ENCODE measurements at regions not wholly inside any gene's neighbourhood (a gene's known extent, or its start where the extent isn't known, plus 50 kb on each side); places are given as distances from the start of the nearest gene placed in this dataset.
"Not testable (repeated sequence)": the region's sequence is repeated elsewhere in the genome, so short reads cannot be mapped to it uniquely, and the experiment has no call there.

DNA sequence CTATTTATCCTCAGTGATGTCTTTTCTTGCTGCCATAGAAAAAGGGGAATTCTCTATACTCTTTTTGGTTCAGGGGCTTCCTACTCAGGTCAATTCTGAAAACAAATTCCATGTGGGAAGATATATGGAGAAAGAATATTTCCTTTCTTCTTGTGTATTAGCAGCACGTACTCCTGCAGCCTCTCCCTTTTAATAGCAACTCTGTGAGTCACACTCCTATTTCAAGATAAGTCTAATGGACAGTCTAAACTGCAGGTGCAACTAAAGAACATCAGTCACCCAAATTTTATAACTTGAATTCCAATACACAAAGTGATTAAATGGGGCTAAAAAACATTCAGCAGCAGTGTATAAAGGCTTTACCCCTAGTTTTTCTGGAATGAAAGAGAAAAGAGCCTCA, 942.2 kb downstream of the CNTNAP5 start:
- no peak for DNase-seq

DNA sequence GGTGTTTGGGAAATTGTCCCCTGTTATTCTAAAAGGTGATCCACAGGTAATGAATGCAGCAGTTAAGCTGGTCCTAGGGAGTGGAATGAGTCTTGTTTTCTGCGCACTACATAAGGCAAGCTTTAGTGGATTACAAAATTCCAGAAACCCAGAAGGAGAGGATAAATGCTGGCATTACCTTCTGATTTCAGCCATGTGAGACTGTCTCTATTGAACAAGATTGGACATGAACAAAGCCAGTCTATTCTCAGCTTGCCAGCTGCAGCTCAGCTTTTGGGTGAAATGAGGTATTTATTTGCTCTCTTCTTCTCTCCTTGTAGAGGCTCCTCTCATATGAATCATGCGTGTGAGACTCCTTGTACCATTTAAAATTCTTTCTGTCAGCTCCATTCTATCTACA, 944.9 kb downstream of the CNTNAP5 start:
- no peak for DNase-seq

DNA sequence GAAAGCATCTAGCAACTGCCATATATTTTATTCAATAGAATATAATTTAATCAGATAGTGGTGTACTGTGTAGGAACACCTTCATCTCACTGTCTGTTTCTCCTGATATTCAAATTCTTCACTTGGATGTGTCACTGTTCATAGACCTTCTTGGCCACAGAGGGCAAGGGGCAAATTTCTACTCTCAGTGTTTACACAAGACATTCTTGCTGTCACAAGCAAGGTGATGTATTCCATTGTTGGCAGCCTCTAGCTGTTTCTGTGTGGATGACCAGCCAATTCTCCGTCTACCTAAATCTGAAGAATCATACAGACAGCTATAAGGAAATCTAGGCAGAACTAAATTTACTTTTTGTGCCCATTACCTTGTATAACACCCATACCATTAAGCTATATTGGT, 948.3 kb downstream of the CNTNAP5 start:
- no peak for DNase-seq

DNA sequence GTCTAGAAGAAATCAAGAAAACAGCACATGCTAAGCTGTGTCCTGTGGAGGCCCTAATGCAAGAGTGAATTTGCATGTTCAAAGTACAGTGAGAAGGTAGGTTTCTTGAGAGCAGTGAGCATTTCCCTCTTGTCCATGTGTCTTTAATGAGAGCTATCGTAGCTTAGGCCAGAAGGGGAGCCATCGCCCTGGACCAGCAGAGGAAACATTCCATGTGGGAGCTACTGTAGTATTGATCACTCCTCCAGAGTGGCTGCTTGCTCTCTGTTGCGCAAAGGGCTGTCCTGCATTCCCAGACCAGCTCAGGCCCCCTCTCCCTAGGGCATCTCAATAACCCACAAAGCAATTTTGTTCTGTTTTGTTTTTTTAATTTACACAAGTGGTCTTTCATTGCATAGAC, 950.1 kb downstream of the CNTNAP5 start:
- DNase-seq: no peak

DNA sequence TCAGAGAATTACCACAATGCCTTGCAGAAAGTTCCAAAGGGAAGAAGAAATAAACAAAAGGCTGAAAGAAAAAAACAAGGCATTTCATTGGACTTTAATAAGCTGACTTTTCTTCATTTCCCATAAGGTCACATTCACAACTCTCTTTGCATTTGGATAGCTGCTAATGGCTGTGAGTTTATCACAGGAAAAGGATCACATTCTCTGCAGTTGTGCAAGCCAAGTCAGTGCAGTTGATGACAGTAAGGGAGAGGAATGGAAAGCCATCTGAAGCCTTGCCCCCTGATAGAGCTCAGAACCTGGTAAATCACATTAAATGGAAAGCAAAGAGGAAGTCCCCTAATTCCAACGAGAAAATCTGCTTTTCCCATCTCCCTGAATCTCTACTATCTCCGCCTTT, 950.6 kb downstream of the CNTNAP5 start:
- DNase-seq: no peak

DNA sequence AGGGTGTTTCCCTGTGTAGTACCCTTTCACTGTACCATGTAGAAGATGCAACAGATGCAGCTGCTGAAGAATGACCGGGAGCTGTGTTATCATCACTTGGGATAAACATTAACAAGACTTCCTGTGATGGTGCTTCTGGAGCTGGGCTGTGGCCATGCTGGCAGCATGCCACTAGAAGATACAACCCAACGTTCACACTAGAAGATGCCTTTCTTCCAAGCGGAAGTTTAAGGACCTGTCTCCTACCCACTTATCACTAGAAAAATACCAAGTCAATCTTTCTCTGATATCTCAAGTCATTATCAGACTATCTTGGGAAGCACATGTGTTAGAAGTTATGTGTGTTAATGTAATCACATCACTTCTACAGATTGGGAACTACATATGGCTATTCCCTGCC, 953.5 kb downstream of the CNTNAP5 start:
- DNase-seq: no peak

DNA sequence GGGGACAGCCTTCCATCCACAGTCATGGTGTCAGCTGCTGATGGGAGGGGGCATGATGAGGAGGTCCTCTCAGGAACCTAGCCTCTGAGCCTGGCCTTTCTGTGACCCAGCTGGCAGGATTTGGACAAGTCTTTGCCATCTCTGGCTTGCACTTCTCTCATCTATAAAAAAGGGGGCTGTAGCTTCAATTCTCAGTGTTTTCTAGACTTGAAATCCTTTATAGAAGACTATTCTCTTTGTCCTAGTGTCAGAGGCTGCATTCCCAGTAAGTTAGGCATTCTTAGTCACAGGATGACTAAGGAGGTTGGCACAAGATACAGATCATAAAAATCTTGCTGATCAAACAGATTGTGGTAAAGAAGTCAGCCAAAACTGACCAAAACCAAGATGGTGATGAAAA, 958.5 kb downstream of the CNTNAP5 start:
- no peak for DNase-seq

DNA sequence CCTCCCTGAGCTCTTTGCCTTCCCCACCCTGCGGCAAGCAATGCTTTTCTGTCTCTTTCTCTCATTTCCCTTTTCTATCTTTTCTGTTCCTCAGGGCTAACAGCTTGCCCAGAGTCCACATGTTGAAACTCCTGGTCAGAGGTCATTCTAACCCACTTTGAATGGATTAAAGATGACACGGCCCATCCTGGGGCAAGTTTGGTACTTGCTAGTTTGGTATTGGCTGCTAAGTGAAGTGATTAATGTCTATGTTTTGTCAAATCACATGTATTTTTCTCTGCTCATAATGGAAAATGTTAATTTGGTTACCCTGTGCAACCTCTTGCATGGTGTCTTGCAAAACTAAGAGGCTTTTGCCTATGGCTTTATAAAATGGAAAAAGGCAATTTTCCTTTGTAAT, 960.2 kb downstream of the CNTNAP5 start:
- DNase-seq: no peak

DNA sequence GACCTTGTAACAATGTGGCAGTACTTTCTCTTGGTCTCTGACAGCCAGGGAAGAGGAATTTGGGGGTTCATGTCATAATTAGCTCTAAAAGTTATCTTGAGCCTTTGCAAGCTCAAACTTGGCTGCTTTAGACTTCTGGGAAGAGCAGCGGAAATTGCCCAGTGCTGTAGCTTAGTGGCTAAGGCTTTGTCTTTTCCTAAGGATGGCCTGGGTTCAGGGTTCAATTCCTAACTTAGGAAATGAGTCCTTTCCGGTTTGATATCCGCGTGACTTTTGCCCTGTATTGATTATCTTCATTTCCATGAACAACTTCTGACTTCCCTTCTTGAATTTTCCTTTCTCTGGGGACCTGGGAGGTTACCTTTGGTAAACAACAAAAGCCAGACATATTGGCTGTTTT, 961.0 kb downstream of the CNTNAP5 start:
- DNase-seq: no peak

DNA sequence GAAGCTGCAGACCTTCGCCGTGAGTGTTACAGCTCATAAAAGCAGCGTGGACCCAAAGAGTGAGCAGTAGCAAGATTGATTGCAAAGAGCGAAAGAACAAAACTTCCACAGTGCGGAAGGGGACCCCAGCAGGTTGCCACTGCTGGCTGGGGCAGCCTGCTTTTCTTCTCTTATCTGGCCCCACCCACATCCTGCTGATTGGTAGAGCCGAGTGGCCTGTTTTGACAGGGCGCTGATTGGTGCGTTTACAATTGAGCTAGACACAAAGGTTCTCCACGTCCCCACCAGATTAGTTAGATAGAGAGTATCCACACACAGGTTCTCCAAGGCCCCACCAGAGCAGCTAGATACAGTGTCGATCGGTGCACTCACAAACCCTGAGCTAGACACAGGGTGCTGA, 961.8 kb downstream of the CNTNAP5 start:
- not testable (repeated sequence) for DNase-seq

DNA sequence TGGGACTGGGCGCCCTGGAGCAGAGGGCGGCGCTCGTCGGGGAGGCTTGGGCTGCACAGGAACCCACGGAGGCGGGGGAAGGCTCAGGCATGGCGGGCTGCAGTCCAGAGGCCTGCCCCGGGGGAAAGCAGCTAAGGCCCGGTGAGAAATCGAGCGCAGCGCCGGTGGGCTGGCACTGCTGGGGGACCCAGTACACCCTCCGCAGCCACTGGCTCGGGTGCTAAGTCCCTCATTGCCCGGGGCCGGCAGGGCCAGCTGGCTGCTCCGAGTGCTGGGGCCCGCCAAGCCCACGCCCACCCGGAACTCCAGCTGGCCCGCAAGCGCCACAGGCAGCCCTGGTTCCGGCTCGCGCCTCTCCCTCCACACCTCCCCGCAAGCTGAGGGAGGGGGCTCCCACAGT, 962.3 kb downstream of the CNTNAP5 start:
- DNase-seq: not testable (repeated sequence)

DNA sequence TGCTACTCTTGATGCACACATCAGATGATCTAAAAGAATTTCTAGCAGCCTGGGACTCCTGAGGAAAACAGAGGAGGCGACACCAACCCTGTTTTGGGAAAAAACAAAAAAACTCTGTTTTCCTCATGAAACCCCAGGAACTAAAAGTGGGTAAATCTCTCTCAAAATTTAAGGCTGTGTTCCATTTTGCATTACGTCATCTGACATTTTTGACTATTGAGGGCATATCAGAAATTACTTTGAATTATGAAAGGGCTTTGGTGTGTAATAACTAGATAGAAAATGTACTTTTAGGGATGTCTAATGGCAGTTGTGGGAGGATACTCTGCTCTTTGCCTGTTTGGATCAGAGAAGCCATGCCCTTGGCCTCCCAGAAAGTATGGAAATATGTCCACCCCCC, 963.0 kb downstream of the CNTNAP5 start:
- no peak for DNase-seq

DNA sequence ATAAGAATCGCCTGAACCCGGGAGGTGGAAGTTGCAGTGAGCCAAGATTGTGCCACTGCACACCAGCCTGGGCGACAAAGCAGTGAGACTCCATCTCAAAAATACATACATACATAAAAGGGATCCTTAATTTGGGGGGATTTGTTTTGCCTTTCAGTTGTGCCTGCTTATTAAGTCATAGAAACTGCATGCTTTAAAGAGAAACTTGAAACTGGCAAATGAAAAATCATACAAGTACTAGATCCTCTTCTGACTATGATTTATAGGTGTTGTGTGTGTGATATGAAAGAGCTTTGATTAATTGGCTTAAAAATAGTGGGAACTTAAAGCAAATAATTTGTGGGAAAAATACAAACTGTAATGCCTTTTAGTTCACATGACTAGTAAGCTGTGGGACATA, 963.7 kb downstream of the CNTNAP5 start:
- DNase-seq: no peak

DNA sequence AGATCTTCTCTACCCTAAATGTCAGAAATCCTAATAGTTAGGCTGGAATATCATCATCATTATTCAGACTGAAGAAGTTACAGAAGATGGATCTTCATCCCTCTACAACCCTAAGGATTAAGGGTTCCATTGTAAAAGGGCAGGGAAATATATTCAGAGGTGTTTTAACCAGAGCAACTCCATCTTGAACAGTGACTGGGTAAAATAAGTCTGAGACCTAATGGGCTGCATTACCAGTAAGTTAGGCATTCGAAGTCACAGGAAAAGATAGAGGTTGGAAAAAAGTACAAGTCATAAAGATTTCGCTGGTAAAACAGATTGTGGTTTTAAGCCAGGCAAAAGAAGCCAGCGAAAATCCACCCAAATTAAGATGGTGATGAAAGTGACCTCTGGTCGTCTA, 968.7 kb downstream of the CNTNAP5 start:
- no peak for DNase-seq

DNA sequence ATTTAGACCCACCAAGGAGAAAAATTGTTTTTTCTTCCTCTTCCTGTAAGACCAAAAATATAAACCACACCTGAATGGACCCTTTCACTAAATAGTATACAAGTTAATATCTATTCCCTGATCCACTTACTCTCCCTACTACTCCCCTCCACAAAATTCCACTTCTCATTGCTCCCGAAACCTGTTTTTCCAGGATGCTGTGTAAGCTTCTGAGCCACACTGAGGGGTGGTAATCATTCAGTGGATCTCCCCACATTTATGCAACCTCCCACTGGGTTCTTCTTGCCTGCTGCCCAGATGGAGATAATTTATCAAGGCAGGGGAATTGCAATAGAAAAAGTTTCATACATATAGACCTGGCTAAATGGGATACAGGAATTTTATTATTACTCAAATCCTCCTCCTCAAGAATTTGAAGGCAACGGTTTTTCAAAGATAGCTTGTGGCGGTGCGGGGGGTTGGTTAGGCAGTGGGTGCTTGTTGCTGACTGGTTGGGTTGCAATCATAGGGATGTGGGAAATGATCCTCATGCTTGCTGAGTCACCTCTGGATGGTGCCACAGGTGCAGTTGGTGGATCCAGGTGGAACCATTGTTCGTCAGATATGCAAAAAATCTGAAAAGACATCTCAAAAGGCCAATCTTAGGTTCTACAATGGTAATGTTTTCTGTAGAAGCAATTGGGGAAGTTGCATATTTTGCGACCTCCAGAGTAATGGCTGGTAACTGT, 970.3 kb downstream of the CNTNAP5 start:
- DNase-seq: no peak

DNA sequence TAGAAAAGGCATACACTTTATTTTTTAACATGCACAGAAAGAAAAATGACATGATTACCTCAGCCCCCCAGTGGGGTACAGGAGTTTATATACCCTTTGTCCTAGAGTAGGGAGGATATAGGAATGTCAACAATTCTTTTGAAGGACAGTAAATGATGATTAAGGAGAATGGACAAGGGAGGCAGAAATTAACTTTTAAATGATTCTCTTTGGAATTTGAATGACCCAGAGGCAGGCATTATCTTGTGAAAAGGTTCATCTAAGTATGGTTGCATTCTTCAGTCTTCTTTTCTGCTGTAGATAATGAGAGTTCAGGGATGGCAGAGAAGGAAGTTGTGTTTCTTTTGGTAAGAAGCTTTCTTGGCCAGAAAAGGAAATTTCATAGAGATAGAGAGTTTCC, 971.3 kb downstream of the CNTNAP5 start:
- DNase-seq: no peak

DNA sequence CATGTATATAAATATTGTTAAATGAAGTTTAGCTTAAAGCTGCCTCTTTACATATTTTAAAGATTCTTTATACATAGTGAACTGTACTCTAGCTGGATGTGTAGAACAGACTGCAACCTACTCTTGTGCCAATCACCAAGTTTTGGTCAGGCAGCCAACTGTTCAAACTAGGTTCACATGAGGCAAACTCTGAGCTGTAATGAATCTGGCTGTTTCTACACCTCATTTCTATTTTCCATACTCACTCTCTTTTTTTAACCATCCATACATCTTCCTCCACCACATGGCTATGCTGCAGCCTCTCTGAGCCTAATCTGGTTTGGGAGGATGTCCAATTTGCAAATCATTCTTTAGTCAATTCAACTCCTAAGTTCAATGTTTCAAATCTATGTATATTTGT, 974.8 kb downstream of the CNTNAP5 start:
- DNase-seq: no peak

DNA sequence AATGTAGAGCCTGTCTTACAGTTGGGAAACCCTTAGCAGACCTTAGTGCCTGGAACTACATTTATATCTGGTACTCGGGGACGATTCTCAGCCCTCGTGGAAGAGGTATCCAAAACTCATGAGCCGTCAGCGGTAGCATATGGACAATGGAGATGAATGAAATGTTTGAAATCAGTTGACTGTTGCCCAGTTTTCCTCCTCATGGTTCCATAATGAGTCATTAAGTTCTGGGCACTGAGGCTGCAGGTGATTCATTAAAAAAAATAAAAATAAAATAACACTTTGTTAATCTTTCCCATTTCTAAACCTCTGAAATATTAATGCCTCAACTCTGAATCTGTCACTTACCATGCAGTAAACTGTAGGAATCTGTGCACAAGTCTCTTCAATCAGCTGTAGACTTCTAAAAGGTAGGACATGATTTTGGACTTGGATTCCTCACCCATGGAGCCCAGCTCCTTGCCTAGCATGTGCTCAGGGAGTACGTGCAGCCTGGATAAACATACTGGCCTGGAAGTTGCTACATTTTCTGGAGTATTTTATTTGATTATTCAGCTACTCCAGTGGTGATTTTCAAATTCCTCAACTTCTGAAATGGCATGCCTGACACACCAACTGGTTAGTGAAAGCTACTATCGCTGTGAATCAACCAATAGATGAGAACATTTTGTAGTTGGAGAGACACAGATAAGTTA, 979.2 kb downstream of the CNTNAP5 start:
- no peak for DNase-seq

DNA sequence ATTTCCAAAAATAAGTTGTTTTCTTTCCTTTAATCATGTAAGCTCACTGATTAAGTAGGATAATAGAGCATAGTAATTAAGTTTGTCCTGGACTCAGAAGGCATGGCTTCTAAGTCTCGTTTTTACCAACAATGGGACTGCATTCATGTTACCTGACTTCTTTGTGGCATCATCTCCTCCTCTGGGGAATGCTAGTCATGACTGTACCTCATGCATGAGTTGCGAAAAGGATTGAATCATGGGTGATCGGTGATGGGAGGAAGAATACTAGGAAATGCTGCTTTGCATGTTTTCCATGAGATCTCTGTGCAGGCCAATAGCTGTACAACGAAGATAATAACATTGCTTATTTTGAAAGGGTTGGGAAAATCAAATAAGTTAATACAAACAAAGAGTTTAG, 981.6 kb downstream of the CNTNAP5 start:
- no peak for DNase-seq

DNA sequence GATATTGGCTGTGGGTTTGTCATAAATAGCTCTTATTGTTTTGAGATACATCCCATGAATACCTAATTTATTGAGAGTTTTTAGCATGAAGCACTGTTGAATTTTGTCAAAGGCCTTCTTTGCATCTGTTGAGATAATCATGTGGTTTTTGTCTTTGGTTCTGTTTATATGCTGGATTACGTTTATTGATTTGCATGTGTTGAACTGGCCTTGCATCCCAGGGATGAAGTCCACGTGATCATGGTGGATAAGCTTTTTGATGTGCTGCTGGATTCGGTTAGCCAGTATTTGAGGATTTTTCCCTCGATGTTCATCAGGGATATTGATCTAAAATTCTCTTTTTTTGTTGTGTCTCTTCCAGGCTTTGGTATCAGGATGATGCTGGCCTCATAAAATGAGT, 1003.6 kb downstream of the CNTNAP5 start:
- DNase-seq: not testable (repeated sequence)

DNA sequence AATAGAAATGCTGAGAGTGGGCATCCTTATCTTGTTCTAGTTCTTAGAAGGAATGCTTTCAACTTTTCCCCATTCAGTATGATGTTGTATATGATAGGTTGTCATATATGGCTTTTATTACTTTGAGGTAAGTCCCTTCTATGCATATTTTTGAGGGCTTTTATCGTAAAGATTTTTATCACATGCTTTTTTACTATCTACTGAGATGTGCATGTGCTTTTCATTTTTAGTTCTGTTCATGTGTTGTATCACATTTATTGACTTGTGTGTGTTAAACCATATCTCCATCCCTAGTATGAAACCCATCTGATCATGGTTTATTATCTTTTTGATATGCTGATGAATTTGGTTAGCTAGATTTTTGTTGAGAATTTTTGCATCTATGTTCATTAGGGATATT, 1008.8 kb downstream of the CNTNAP5 start:
- DNase-seq: no peak

DNA sequence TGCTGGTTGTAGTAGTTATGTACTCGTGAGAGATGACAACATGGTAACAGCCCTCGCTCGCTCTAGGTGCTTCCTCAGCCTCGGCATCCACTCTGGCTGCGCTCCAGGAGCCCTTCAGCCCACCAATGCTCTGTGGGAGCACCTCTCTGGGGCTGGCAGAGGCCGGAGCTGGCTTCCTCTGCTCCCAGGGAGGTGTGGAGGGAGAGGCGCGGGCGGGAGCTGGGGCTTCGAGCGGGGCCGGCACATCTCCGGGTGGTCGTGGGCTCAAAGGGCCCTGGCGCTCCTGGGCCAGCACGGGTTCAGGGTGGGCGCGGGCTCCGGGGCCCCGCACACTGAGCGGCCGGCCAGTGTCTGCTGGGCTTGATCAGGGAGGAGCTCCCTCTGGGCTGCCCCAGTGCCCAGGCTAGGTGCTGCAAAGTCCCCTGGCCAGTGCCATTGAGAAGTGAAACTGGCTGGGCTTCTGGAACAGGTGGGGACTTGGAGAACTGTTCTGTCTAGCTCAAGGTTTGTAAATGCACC, 1012.1 kb downstream of the CNTNAP5 start:
- no peak for DNase-seq

DNA sequence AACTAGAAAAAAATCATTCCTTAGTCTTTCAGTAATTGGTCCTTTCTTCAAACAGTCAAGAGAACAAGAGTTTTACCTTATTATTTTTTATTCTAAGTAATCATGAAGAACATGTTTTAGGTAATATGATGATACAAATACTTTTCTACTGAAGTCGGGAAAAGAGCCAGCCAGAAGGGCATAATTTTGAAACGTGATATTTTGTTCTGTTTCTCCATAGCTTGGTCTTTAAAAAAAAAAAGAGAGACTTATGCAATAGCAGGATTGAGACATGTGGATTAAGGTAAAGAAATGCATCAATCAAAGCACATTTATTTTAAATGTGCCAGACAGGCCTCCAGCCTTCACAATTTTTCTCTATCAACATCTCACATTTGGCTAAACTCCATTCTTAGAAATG, 1016.8 kb downstream of the CNTNAP5 start:
- DNase-seq: no peak

DNA sequence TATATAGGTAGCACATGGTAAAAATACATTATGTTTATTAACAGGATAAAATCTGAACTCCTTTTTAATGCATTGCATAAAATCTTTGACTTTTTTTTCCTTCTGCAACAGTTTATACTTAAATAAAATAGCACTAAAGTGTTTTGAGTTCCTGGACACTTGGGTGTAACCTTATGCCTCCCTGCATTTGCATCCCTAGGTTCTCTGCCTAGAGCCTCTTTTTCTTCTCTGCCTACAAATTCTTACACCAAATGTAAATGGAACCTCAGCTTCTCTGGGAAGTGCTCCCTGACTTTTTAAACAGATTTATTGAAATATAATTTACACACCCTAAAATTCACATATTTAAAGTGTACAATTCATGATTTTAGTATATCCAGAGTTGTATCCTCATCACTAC, 1017.6 kb downstream of the CNTNAP5 start:
- no peak for DNase-seq

All from NCI-H226 (cell line).